Esophagus squamous epithelium (tissue), 5 donors: ENCODE measurements at regions not wholly inside any gene's neighbourhood (a gene's known extent, or its start where the extent isn't known, plus 50 kb on each side); places are given as distances from the start of the nearest gene placed in this dataset.

Experiments
- DNase-seq: peaks from one replicate; lab custom pipeline; 2025; lab: John Stamatoyannopoulos, UW
- H3K27ac ChIP-seq, 4 donors: fragments of 200-600 bp; sonication (generic); one replicate each; pipeline ENCODE4 v1.5.1; 2016 to 2019; ENCODE audit warnings: mild to moderate bottlenecking in 1 of 4
- H3K27me3 ChIP-seq, 4 donors: fragments of 200-600 bp; sonication (generic); 1 replicate in 3 of 4; 2 replicates in 1 of 4; pipeline versions ENCODE4 v1.5.1 to v1.6.0; 2017 to 2021; ENCODE audit warnings: antibody characterized with exemption in 1 of 4
- H3K36me3 ChIP-seq, 3 donors: fragments of 200-600 bp; sonication (generic); one replicate each; pipeline ENCODE4 v1.5.1; 2016 to 2019
- H3K4me1 ChIP-seq, 3 donors: fragments of 200-600 bp; sonication (generic); one replicate each; pipeline ENCODE4 v1.5.1; 2017 to 2019
- H3K4me3 ChIP-seq, 4 donors: fragments of 200-600 bp; sonication (generic); 1 replicate in 3 of 4; 2 replicates in 1 of 4; pipeline ENCODE4 v1.5.1; 2016 to 2019; ENCODE audit warnings: mild to moderate bottlenecking in 2 of 4, moderate library complexity in 1 of 4
- H3K9me3 ChIP-seq, 3 donors: fragments of 200-600 bp; sonication (generic); one replicate each; pipeline ENCODE4 v1.5.1; 2016 to 2019
- POLR2A ChIP-seq, 4 donors: fragments of 450-650 bp; IDR thresholded peaks; one replicate each; pipeline ENCODE4 v1.6.1; 2017; ENCODE audit warnings: antibody characterized with exemption in 4 of 4, mild to moderate bottlenecking in 4 of 4, moderate library complexity in 3 of 4
- WGBS, 2 donors: methylation state at CpG; one replicate each; pipeline ENCODE4 v1.1.5; 2018; 5-methylcytosine and 5-hydroxymethylcytosine counted together
- intact Hi-C: fragments of 100-400 bp; cut with DNase I; formaldehyde crosslinking; loops from one replicate; pipeline ENCODE4 v1.15.0; 2022
- TF ChIP-seq, protein P1 (sequence below), 6 experiments: fragments of 450-650 bp in 4 of 6; fragments of 200-600 bp in 2 of 6; sonication (generic) in 2 of 6; IDR thresholded peaks; one replicate each; pipeline ENCODE4 v1.5.1; 2016 to 2019; ENCODE audit warnings: antibody characterized with exemption in 6 of 6, mild to moderate bottlenecking in 4 of 6, moderate library complexity in 4 of 6
- donor health status: DM: yes; HTN: yes; CAD: no.

DNA sequence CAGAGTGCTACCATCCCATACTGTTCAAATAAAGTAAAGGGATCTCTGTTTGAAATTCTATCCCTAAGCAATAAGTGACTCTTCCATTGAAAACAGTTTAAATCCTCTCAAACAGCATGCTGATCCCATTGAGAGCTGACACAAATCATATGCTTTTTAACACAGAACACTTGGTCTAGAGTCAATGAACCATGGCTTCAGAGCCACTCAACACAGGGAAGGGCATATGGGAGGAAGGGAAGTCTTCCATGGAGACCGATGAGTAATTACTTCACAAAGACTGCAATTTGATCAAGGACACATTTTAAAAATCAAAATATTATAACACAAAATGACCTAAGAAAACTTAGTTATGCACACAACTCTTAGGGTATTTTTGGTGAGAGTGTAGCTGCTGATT is 1073.0 kb upstream of the MAP3K7 start:
- no peaks in the 10 kb centered on the region for H3K36me3 ChIP-seq
- no peak for DNase-seq
- intact Hi-C loops, result no loop called here
- H3K27ac ChIP-seq, result no peak overlapping the region
- H3K27me3 ChIP-seq, result no peaks in the 10 kb centered on the region
- H3K4me3 ChIP-seq, result no peak overlapping the region
- H3K4me1 ChIP-seq, result no peaks in the 10 kb centered on the region
- no peaks in the 10 kb centered on the region for H3K9me3 ChIP-seq
- TF ChIP-seq, protein P1, sequence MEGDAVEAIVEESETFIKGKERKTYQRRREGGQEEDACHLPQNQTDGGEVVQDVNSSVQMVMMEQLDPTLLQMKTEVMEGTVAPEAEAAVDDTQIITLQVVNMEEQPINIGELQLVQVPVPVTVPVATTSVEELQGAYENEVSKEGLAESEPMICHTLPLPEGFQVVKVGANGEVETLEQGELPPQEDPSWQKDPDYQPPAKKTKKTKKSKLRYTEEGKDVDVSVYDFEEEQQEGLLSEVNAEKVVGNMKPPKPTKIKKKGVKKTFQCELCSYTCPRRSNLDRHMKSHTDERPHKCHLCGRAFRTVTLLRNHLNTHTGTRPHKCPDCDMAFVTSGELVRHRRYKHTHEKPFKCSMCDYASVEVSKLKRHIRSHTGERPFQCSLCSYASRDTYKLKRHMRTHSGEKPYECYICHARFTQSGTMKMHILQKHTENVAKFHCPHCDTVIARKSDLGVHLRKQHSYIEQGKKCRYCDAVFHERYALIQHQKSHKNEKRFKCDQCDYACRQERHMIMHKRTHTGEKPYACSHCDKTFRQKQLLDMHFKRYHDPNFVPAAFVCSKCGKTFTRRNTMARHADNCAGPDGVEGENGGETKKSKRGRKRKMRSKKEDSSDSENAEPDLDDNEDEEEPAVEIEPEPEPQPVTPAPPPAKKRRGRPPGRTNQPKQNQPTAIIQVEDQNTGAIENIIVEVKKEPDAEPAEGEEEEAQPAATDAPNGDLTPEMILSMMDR (IDR thresholded peaks at IDR 0.05), result no peak
- no peak for TF ChIP-seq POLR2A (IDR thresholded peaks at IDR 0.05)
- 44 to 65% methylated on average over 1 of the region's 1 CpG for WGBS, 2 donors

DNA sequence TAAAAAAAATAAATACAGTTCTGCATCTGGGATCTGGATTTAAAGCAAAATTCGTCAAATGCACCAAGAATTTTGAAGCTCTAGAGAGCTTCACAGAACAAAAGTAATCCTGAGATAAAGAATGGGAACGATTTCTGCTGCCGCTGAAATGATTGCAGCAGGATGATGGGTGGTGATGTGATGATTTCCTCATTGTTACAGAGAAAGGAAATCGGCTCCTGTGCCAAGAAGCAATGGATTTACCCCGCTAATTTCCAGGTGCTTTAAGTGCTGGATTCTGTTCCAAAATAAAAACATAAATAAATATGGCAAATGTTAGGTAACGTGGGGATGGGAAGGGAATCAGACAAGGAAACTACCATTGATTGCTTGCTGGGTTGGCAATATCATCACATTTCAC is 1067.9 kb upstream of the MAP3K7 start:
- Histone ChIP-seq H3K4me3 (no peak overlapping the region), H3K9me3 (no peaks in the 10 kb centered on the region), H3K27me3 (no peaks in the 10 kb centered on the region), H3K27ac (no peak overlapping the region), H3K4me1 (no peaks in the 10 kb centered on the region), H3K36me3 (no peaks in the 10 kb centered on the region)
- intact Hi-C loops, result no loop called here
- DNase-seq, result no peak
- TF ChIP-seq, protein P1 (IDR thresholded peaks at IDR 0.05), result no peak
- no peak for TF ChIP-seq POLR2A (IDR thresholded peaks at IDR 0.05)
- 45 to 50% methylated on average over 6 of the region's 6 CpGs for WGBS, 2 donors

DNA sequence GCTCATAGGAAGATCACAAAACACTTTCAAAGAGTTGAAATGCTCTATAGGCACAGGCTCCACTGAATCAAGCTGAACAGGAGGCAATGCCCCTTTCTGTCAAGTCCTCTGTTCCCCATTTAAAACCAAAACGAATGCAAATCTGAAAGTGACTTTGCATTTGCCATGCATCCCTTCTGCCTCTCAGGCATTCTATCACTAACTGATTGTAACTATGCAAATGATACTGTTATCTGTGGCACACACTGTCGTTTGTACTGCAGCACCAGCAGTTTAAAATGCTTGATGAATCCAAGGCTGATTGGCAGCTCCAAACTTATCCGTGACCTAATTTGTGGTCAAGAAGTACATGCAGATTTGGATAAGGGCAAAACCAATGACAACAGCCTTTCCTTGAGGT is 1067.5 kb upstream of the MAP3K7 start:
- Histone ChIP-seq H3K9me3 (no peaks in the 10 kb centered on the region), H3K4me3 (no peak overlapping the region), H3K36me3 (no peaks in the 10 kb centered on the region), H3K27ac (no peak overlapping the region), H3K27me3 (no peaks in the 10 kb centered on the region), H3K4me1 (no peaks in the 10 kb centered on the region)
- intact Hi-C loops, result no loop called here
- no peak for TF ChIP-seq POLR2A (IDR thresholded peaks at IDR 0.05)
- TF ChIP-seq, protein P1 (IDR thresholded peaks at IDR 0.05), result no peak
- DNase-seq, result no peak
- WGBS, 2 donors, result 24 to 29% methylated on average over 3 of the region's 3 CpGs

- H3K4me3 ChIP-seq, result no peak overlapping the region
- no peaks in the 10 kb centered on the region for H3K9me3 ChIP-seq
- 44% methylated on average over 5 of the region's 5 CpGs for WGBS, 2 donors
- intact Hi-C loops, result no loop called here
- H3K36me3 ChIP-seq, result no peaks in the 10 kb centered on the region
- DNase-seq, result no peak
- no peak for TF ChIP-seq POLR2A (IDR thresholded peaks at IDR 0.05)
- TF ChIP-seq, protein P1 (IDR thresholded peaks at IDR 0.05), result no peak
- no peaks in the 10 kb centered on the region for H3K4me1 ChIP-seq
- no peak overlapping the region for H3K27ac ChIP-seq
- H3K27me3 ChIP-seq, result no peaks in the 10 kb centered on the region
Measured at GRCh38 chr6:91653895-91654294, 1067.0 kb upstream of the MAP3K7 start.

DNA sequence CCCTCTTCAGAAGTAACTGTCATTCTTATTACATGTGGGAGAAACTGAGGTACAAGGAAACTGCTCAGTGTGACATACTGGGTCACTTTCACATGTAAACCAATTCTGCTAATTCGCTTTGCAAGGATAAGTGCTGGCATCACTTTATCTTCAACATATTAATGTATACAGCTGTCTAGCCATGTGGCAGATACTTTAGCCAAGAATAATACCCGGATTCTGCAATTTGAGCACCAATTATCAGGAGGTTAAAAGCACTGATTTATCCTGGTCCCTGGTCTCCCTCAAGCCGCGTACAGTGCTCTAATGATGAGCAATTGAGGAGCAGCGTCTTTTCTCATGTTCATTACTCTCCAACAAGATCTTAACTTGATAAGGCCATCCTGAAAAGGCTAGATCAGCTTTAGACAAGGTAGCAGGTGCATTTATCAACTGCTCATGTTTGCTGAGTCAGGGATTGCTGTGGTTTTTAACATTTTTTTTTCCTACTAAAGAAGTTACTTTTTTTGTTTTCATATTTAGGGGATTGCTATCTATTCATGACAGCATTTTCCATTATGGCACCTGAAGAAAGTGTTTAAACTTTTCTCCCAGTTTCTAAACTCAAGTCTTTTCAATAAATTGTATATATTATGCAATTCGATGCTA is 1066.3 kb upstream of the MAP3K7 start:
- WGBS, 2 donors, result 73 to 80% methylated on average over 6 of the region's 6 CpGs
- intact Hi-C loops, result no loop called here
- TF ChIP-seq POLR2A (IDR thresholded peaks at IDR 0.05), result no peak
- TF ChIP-seq, protein P1 (IDR thresholded peaks at IDR 0.05), result no peak

More for the DNA sequence above, 1066.3 kb upstream of the MAP3K7 start:
- Histone ChIP-seq H3K9me3 (no peaks in the 10 kb centered on the region), H3K27me3 (no peaks in the 10 kb centered on the region), H3K27ac (no peak overlapping the region), H3K4me1 (no peaks in the 10 kb centered on the region), H3K4me3 (no peak overlapping the region), H3K36me3 (no peaks in the 10 kb centered on the region)
- no peak for DNase-seq
